Tibial nerve (tissue), 4 donors: ENCODE measurements at regions not wholly inside any gene's neighbourhood (a gene's known extent, or its start where the extent isn't known, plus 50 kb on each side); places are given as distances from the start of the nearest gene placed in this dataset.

Experiments
- DNase-seq, 2 donors: peaks; one replicate each; pipeline ENCODE4 v3.0.0-alpha.2; 2019; ENCODE audit warnings: low spot score in 2 of 2
- H3K27ac ChIP-seq, 4 donors: fragments of 200-600 bp; sonication (generic) in 3 of 4; one replicate each; pipeline ENCODE4 v1.5.1; 2017 to 2019; ENCODE audit warnings: mild to moderate bottlenecking in 1 of 4
- H3K27me3 ChIP-seq, 2 donors: fragments of 200-600 bp; sonication (generic) in 1 of 2; one replicate each; pipeline versions ENCODE4 v1.5.1 to v1.6.0; 2017 to 2019
- H3K36me3 ChIP-seq, 3 donors: fragments of 200-600 bp; sonication (generic); one replicate each; pipeline ENCODE4 v1.5.1; 2018 to 2019
- H3K4me1 ChIP-seq, 4 donors: fragments of 200-600 bp; sonication (generic) in 3 of 4; one replicate each; pipeline ENCODE4 v1.5.1; 2017 to 2019
- H3K4me3 ChIP-seq, 4 donors: fragments of 200-600 bp; sonication (generic) in 3 of 4; one replicate each; pipeline ENCODE4 v1.5.1; 2017 to 2019; ENCODE audit warnings: mild to moderate bottlenecking in 1 of 4, moderate library complexity in 1 of 4
- H3K9me3 ChIP-seq, 4 donors: fragments of 200-600 bp; sonication (generic) in 3 of 4; one replicate each; pipeline ENCODE4 v1.5.1; 2017 to 2019
- CTCF ChIP-seq, 5 experiments: fragments of 200-600 bp in 3 of 5; fragments of 450-650 bp in 2 of 5; sonication (generic) in 3 of 5; IDR thresholded peaks; one replicate each; pipeline ENCODE4 v1.5.1; 2016 to 2019; ENCODE audit warnings: antibody characterized with exemption in 5 of 5, mild to moderate bottlenecking in 3 of 5, moderate library complexity in 2 of 5
- EP300 ChIP-seq, 2 donors: sonication (generic); formaldehyde crosslinking; IDR thresholded peaks; one replicate each; pipeline ENCODE4 v1.6.1; 2017; ENCODE audit warnings: antibody characterized with exemption in 2 of 2, mild to moderate bottlenecking in 1 of 2
- POLR2A ChIP-seq, 2 donors: fragments of 450-650 bp; IDR thresholded peaks; one replicate each; pipeline ENCODE4 v1.6.1; 2017; ENCODE audit warnings: antibody characterized with exemption in 2 of 2, mild to moderate bottlenecking in 2 of 2, moderate library complexity in 2 of 2
- WGBS, 2 donors: methylation state at CpG; one replicate each; pipeline ENCODE4 v1.1.5; 2018; 5-methylcytosine and 5-hydroxymethylcytosine counted together

GRCh38 chr9:90037146-90037797 is 432.5 kb downstream of the GADD45G start:
- H3K4me3 ChIP-seq = no peak overlapping the region
- H3K27me3 ChIP-seq = no peaks in the 10 kb centered on the region
- no peak for DNase-seq
- H3K4me1 ChIP-seq = no peaks in the 10 kb centered on the region
- no peak overlapping the region for H3K27ac ChIP-seq
- no peaks in the 10 kb centered on the region for H3K9me3 ChIP-seq
- no peaks in the 10 kb centered on the region for H3K36me3 ChIP-seq
- WGBS, 2 donors = 83 to 90% methylated on average over 11 of the region's 11 CpGs
- TF ChIP-seq EP300 (IDR thresholded peaks at IDR 0.05) = no peak
- TF ChIP-seq CTCF (IDR thresholded peaks at IDR 0.05) = no peak
- no peak for TF ChIP-seq POLR2A (IDR thresholded peaks at IDR 0.05)

DNA sequence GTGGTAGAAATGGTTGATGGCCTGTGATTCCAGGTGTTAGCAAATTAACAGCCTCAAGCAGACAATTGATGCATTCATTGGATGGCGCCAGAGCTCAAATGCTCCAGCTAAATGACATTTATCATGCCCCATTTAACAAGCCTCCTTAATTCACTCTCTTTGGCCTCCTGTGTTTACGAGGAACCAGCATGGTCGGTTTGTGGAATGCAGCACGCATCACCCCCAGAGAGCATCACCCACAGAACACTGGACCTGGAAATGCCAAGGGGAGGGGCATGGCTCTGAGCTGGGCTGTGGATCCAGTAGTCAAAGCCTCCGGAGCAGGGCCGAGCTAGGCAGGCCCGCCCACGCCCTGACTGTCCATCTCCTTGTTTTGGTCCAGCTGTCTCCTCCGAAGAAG is 434.0 kb downstream of the GADD45G start:
- H3K4me1 ChIP-seq = no peaks in the 10 kb centered on the region
- no peaks in the 10 kb centered on the region for H3K9me3 ChIP-seq
- no peak overlapping the region for H3K27ac ChIP-seq
- H3K4me3 ChIP-seq = no peak overlapping the region
- no peaks in the 10 kb centered on the region for H3K27me3 ChIP-seq
- 70 to 71% methylated on average over 9 of the region's 9 CpGs for WGBS, 2 donors
- TF ChIP-seq CTCF (IDR thresholded peaks at IDR 0.05) (no peak), EP300 (IDR thresholded peaks at IDR 0.05) (no peak), POLR2A (IDR thresholded peaks at IDR 0.05) (no peak)
- no peaks in the 10 kb centered on the region for H3K36me3 ChIP-seq
- no peak for DNase-seq

- TF ChIP-seq EP300 (IDR thresholded peaks at IDR 0.05) (no peak), CTCF (IDR thresholded peaks at IDR 0.05) (no peak)
Measured at GRCh38 chr9:90044263-90044662, 439.5 kb downstream of the GADD45G start.

GRCh38 chr9:90044710-90045151 is 439.9 kb downstream of the GADD45G start:
- Histone ChIP-seq H3K27ac (no peak overlapping the region), H3K4me1 (no peaks in the 10 kb centered on the region), H3K36me3 (no peaks in the 10 kb centered on the region), H3K27me3 (no peaks in the 10 kb centered on the region), H3K4me3 (no peak overlapping the region), H3K9me3 (no peaks in the 10 kb centered on the region)
- TF ChIP-seq EP300 (IDR thresholded peaks at IDR 0.05) (no peak), CTCF (IDR thresholded peaks at IDR 0.05) (no peak), POLR2A (IDR thresholded peaks at IDR 0.05) (no peak)
- WGBS, 2 donors = 57% methylated on average over 7 of the region's 7 CpGs
- DNase-seq = no peak

More at GRCh38 chr9:90044263-90044662, 439.5 kb downstream of the GADD45G start:
- DNase-seq = no peak
- H3K4me3 ChIP-seq = no peak overlapping the region
- no peak overlapping the region for H3K27ac ChIP-seq
- WGBS, 2 donors = 40 to 48% methylated on average over 6 of the region's 6 CpGs
- H3K4me1 ChIP-seq = no peaks in the 10 kb centered on the region
- H3K27me3 ChIP-seq = no peaks in the 10 kb centered on the region
- no peaks in the 10 kb centered on the region for H3K9me3 ChIP-seq
- no peaks in the 10 kb centered on the region for H3K36me3 ChIP-seq

GRCh38 chr9:90046317-90046861 is 441.6 kb downstream of the GADD45G start:
- no peak overlapping the region for H3K27ac ChIP-seq
- DNase-seq = no peak
- H3K36me3 ChIP-seq = no peaks in the 10 kb centered on the region
- 82 to 91% methylated on average over 6 to 7 of the region's 7 CpGs for WGBS, 2 donors
- H3K4me3 ChIP-seq = no peak overlapping the region
- no peaks in the 10 kb centered on the region for H3K27me3 ChIP-seq
- no peak for TF ChIP-seq EP300 (IDR thresholded peaks at IDR 0.05)
- no peak for TF ChIP-seq POLR2A (IDR thresholded peaks at IDR 0.05)
- TF ChIP-seq CTCF (IDR thresholded peaks at IDR 0.05) = no peak
- no peaks in the 10 kb centered on the region for H3K9me3 ChIP-seq
- no peaks in the 10 kb centered on the region for H3K4me1 ChIP-seq
